GM19468 (cell line): ENCODE measurements at regions not wholly inside any gene's neighbourhood (a gene's known extent, or its start where the extent isn't known, plus 50 kb on each side); places are given as distances from the start of the nearest gene placed in this dataset.

Source experiments
- ATAC-seq: cut with Tn5 transposase; IDR thresholded peaks from one replicate; pipeline ENCODE4 v1.9.1; 2021; ENCODE audit warnings: mild to moderate bottlenecking, moderate library complexity, moderate number of reproducible peaks; ENCODE audit not compliant: unreplicated experiment; ENCODE audit errors: extremely low read depth

DNA sequence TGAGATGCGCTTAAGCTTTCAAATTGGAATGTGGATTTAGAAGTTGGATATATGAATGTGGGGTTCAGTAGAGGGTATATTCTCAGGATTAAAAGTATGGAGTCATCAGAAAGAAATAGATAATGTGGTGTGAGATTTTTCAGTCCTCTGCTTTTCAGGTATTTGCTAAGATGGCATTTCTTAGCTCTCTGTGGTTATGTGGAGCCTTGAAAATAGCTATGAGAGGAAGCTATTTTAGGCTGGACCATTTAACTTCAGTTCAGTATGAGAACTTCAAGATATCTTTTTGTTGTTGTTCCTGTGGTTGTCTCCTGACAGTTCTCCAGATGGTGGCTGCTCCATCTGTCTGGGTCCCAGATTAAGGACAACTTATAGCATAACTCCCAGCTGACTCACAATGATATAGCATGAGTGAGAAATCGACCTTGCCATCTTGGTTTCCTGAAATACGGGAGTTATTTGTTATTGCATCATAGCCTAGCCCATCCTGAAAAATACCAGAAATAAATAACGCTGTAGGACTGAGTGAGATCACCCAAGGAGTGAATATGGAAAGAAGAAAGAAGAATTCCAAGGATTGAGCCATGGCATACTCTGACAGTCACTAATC, 461.5 kb downstream of the ANXA1 start:
- no peak for ATAC-seq

DNA sequence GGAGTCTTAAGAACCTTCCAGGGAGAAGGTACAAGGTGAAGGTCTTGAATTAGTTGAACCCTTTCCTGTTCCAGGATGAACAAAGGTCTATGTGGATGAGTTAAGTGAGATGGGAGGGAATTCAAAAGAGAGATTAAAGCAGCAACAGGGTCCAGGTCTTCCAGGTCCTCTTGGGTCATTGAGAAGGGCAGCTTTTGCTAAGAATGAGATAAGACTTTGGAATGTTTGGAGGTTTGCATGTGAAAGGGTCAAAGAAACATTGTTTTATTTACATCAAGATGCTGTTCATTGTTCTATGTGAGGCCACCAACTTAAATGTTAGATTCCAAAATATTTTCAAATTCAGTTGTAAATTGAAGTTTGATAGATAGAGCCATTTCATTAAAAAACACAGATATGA, 463.9 kb downstream of the ANXA1 start:
- ATAC-seq = no peak

DNA sequence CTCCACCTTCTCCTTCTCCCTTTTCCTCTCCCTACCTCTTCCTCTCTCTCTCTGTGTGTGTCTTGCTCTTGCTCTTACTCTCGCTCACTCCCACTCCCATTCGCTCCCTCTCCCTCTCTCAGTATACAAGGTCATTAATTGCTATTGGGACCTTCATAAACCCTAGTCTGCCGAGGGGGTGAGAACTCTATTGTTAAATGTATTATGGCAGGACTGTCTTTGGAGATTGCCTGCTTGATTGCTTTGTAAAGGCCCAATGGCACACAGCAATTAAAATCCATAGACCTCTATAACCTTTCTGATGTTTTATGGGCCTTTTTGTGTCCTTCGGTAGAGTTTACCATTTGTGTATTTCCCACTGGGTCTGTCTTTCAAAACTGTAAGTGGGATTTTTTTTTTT, 465.9 kb downstream of the ANXA1 start:
- no peak for ATAC-seq

DNA sequence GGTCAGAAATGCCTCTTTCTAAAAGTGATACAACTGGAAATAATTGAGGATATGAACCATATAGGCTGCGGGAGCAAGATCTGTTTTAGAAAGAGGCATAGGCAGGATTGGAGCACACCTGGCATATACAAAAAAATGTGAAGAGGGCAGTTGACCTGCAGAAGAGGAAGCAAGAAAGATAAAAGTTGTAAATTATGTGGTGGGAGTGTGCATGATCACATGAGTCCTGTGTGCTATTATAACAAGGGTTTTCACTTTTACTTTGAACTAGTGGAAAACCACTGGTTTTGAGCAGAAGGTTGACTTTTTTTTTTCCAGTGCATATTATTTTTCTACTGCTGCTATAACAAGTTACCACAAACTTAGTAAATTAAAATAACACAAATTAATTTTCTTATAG, 489.3 kb downstream of the ANXA1 start:
- no peak for ATAC-seq

DNA sequence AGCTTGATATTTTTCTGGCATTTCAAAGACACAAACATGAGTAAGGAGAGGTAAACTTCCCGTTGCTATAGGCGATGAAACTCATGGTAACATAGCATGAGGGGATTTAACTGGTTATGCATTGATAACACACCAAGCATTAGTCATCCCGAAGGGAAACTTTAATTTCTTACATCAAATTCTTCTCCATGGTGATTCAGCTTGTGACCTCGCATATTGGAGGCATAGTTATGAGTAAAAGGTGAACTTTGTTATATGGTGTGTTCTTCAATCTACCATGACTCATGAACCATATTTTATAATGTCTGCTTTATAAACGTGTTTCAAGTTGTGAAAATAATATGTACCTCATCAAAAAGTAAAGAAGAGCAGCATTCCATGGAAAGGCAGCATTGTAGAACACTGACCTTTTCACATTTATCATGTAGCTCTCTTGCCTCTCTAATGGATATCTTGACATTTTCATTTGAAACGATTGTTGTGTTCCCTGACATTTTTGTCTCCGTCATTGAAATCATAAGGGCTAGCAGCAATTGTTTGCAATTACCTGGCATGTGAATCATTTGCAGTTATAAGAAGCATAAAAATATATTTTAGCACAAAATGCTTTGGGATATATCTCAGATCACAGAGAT, 491.8 kb downstream of the ANXA1 start:
- no peak for ATAC-seq

DNA sequence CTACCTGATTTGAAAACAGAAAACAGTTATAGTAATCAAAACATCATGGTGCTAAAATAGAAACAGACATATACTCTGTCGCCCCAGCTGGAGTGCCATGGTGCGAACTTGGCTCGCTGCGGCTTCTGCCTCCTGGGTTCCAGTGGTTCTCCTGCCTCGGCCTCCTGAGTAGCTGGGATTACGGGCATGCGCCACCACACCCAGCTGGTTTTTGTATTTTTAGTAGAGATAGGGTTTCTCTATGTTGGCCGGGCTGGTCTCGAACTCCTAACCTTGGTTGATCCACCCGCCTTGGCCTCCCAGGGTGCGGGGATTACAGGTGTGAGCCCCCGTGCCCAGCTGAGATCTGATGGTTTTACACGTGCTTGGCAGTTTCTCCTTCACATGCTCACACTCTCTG, 495.9 kb downstream of the ANXA1 start:
- no peak for ATAC-seq

DNA sequence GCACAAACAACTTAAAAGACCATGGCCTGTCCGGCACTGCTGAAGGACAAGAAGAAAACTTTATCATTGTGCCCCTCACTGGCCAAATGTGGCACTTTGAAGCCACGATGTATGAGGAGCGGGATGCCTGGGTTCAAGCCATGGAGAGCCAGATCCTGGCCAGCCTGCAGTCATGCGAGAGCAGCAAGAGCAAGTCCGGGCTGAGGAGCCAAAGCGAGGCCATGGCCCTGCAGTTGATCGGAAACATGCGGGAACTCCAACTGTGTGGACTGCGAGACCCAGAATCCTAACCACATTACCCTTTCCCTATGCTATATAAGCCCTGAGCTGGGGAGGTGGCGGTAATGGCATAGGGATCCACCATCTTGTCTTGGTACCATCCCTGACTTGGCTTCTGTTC, 497.9 kb downstream of the ANXA1 start:
- ATAC-seq = no peak

DNA sequence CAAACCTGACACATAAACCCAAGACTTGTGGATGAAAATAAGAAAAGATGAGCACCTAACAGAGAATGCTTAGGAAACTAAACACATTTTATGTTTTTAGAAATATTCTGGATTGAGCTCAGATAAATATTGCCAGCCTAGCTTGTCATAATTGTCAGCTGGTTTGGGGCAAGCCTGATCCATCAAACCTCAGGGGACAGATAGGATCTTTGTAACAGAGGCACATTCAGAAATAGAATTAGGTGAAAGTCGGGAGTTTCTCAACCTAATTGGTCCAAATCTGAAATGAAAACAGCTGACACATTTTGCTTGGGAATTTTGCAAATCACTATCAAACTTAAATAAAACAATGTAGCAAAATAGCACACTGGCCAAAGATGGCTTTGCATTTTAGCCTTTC, 503.7 kb downstream of the ANXA1 start:
- ATAC-seq = no peak

DNA sequence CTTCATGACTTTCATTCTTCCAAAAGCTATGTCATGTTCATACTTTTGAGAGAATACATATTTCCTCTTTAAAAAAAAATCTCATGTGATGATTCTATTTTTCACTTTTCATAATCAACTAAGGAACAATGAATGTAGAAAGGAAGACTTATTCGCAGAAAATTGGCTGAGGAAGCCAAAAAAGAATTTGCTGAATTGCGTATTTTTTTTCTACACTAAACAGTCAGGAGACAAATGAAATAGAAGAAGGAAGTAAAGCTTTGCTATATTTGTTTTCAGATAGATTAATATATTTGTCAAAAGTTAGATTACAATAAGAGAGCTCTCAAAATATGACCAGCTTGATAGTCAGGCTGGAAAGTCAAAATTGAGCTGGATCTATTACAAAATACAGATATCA, 504.2 kb downstream of the ANXA1 start:
- no peak for ATAC-seq

DNA sequence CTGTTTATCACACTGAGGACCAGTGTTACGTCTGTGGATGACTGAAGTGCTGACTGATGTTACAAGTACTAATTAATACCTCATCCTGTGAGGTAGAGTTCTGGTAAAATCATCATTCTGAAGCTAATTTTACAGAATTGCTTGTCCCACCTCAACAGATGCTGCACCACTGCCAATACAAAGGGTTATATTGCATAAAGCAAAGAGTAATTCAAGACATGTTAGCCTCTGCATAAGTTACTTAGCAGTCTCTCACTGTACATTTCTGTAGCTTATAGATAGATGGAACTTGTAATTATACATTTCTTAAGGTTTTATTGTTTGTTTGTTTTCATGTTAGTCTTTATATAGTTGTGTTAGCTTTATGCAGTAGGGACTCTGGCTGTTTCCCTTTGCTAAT, 513.6 kb downstream of the ANXA1 start:
- ATAC-seq = no peak

DNA sequence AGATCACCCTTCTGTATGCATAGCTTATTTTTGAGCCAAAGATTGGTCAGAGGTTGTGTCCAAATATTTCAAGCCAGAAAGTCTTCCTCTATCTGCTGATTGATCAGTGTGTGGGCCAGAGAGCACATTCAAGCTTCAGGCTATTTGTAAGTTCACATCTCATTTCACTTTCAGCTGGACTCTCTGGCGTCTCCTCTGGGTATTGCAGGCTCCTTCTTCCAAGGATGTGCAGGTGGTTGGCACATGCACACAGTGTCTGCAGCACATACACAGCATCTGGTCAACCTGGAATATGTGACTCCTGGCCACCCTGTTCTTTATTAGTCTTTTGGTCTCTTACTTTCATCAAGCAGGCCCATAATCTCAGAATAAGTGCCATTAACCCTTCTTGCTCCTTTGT, 516.1 kb downstream of the ANXA1 start:
- no peak for ATAC-seq

DNA sequence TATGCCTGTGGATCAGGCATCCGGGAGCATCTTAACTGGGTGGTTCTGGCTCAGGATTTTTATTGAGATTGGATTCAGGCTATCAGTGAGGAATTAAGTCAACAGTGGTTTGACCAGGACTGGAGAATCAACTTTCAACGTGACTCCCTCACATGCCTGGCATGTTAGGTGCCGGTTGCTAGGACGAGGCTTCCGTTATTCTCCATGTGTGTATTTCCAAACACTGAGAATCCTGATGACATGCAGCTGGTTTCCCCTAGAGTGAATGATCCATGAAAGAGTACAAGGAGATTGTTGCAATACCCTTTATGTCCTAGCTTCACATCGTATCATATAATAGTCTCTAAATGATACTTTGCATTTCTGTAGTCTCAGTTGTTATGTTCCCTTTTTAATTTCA, 529.2 kb downstream of the ANXA1 start:
- no peak for ATAC-seq

DNA sequence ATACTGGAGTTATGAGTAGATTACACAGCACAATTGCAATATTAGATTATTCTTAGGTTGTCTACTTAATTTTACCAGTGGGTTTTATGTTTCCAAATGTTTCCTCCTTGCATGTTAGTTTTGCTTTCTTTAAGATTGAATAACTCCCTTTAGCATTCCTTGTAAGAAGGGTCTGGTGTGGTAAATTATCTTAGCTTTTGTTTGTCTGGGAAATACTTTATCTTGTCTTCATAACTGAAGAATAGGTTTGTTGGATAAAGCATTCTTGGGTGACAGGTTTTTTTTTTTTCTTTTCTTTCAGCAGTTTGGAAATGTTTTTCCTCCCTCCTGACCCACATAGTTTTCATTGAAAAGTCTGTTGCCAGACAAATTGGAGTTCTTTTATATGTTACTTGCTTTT, 531.1 kb downstream of the ANXA1 start:
- ATAC-seq = no peak

DNA sequence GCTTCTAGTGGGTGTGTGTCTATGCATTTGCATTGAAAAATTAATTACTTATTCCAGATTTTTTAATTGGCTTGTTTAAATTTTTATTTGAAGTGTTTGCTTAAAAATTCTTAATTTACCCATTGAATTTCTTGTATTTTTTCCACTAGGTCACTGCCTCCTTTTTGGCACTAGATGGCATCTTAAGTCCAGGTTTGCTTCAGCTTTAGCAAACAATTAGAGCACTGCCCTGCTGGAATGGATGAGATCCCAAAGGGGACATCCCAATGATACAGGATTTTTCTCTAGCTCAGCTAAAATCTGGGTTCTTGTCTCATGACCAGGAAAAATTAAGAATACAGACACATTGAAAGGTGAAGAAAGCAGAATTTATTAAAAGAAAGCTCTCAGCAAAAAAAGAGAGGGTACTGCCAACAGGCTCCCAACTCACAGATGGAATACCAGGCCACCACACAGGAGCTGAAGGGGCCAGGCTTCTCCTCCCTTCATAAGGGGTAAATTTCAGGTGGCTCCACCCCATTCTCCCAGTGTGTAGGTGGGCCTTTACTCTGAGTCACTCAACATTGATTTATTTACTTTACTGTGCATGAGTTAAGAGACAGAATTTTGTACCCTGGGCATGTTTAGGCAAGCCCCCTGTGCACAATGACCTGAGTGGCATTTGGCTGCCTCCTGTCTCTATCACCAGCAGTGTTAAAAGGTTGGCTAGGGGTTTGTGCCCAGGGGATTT, 532.4 kb downstream of the ANXA1 start:
- no peak for ATAC-seq

DNA sequence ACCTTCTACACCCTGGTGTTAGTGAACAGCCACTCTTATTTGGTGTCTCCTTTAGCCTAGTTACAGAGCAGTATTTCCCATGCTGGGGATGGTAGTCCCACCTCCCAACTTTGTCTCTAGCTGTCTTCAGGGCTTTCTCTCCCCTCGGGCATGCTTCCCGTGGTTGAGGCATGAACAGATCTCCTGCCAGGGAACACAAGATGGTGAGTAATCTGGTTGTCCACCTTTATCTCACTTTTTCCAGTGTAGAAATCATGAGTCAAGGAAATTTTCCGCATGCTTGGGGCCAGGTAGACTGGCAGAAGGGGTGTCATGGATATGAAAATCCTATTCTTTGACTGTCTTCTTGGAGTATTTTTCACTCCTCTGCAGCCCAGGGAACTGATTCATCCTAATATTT, 532.9 kb downstream of the ANXA1 start:
- no peak for ATAC-seq

DNA sequence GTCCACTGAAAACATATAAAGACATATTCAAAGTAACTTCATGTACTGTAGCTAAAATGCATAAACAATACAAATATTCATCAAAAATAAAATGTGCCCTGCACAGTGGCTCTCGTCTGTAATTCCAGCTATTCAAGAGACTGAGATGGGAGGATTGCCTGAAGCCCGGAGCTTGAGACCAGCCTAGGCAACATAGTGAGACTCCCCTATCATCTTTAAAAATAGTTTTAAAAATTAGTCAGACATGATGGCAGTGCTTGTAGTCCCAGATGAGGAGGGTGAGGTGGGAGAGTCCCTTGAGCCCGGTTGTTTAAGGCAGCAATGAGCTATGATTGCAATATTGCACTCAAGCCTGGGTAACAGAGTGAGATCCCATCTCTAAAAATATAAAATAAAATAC, 534.1 kb downstream of the ANXA1 start:
- no peak for ATAC-seq

DNA sequence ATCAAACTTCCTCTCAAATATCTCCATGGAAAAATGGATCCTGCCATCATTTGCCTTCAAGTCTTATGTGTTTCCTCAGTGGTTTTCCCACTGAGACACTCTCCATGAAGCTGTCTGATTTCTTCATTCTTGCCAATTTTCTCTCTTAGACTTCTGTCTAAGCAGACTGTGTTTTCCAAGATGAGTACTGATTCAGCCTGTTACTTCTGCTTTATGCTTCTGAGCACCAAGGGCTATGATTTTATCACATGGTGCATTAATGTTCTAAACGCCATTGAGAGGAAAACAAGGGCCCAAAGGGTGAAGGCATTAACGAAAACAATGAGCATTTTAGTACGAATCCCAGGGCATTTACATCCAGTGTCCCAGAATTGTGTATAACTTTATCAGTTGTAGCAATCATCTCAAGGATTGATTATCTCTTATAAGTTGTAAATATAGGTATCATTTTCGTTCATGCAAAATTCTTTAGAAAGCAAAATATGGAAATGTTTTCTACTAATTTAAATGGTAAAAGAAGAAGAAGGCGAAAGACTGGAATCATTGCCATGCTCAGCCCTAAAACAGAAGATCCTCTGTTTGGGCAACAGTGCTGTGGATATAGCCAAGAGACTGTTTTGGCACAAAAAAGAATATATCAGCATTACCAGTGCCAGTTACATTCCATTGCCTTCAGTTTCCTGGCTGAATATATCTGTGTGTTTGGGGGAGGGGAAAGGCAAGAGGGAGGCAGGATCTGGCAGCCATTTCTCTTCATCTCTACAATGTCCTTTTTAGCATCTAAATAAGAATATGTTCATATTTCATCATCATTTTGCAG, 537.6 kb downstream of the ANXA1 start:
- no peak for ATAC-seq

DNA sequence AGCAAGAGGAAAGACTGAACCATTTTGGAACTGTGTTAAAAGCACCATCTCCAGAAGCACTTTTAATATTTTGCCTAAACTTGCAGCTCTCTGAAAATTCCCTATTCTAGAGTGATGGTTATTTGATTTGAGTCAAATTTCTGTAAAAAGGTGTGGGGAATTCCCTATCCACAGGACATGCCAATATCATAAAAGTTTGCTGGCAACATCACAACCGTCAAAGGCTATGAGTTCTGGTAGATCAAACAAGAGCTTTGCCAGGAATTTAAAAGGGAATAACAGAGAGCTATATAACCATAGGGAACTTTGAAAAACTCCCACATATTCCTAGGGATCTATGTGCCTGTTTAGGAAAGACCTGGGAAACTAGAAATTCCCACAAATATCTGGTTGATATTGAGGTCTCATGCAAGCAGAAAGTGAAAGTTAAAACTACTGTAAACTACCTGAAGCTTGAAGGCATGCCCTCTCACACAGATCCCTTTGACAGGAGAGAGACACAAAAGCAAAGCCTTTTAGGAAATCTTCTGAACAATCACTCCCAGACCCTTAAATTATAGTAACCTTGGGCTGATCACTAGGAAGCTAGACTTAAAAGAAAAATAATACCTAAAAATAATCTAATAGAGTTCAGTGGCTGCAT, 549.9 kb downstream of the ANXA1 start:
- no peak for ATAC-seq

DNA sequence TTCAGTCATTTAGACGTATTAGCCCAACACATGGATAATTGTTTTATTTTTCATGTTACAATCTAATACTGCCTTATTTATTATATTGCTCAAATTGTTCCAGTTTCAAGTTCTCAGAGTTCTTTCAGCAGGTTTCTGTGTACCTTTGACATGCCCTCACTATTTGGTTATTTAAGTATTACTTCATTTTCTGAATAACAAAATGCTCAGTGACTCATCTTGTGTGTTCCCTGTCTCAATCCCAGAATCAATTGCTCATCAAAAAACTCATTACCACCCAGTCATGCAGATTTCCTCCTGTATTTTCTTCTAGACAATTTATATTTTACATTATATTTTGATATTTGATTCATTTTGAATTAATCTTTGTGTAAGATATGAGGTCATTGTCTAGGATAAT, 562.6 kb downstream of the ANXA1 start:
- no peak for ATAC-seq

DNA sequence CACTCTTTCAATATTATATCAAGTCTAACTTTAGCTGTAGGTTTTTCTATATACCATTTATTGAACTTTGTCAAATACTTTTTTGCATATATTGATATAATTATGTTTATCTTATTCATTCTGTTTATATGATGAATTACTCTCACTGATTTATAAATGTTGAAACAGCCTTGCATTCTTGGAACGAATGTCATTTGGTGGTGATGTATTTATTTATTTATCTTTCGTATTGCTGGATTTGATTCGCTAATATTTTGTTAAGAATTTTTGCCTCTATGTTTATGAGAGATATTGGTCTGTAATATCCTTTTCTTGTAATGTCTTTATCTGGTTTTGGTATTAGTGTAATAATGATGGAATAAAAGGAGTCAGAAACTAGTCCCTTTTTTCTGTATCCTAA, 563.9 kb downstream of the ANXA1 start:
- no peak for ATAC-seq

DNA sequence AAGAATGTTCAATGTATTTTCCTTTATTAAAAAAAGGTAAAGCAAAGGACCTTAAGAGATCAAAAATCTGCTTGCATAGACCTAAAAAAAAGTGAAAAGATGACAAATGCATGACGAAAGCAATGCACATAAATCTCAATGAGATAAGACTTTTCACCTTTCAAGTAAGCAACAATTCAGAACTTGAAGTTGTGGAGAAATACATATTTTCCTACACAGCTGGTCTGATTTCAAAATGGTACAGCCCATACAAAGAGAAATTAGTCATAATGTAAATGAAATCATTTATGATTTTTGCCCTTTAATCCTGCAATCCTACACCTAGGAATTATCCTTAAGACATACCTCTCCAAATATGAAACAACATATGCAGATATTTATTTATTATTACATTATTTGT, 568.0 kb downstream of the ANXA1 start:
- no peak for ATAC-seq
